ENCODE measurements at regions not wholly inside any gene's neighbourhood (a gene's known extent, or its start where the extent isn't known, plus 50 kb on each side); places are given as distances from the start of the nearest gene placed in this dataset.

DNA sequence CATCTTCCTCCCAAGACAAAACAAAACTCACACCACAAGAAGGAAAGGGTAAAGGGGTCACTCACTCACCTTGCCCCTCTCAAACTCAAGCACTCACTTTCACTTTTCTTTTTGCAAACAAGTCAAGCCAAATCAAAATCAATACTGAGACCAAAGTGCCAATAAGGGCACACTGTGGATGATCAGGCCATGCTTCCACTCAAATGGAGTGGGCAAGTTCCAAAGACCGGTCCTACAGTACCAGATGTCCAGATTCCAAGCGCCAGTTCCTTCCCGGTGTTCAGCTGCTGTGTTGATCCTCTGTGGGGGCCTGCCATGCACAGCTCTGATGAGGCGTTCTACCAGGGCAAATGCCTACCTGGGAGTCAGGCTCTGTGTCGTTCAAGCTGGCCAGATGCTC is 162.6 kb upstream of the GRIK2 start:
- TF ChIP-seq CTCF (IDR thresholded peaks at IDR 0.05; ENCODE audit: control extremely low read depth, extremely low read depth), result no peak
- ATAC-seq (ENCODE audit: insufficient read depth, low FRiP score) (no peak), DNase-seq (no peak)
- Histone ChIP-seq H3K27me3 (ENCODE audit: control insufficient read depth in 3 of 3, insufficient read depth in 3 of 3, low read length in 2 of 3) (no peaks in the 10 kb centered on the region), H3K36me3 (ENCODE audit: control insufficient read depth in 4 of 4, insufficient read depth in 4 of 4, low read length in 4 of 4) (no peaks in the 10 kb centered on the region), H3K9ac (ENCODE audit: insufficient read depth in 1 of 2, low read length in 2 of 2) (no peak overlapping the region), H3K9me3 (ENCODE audit: control insufficient read depth in 4 of 4, insufficient read depth in 3 of 4, low read length in 3 of 4) (peaks cover 0 to 5% (median 1%) of the 10 kb centered on the region in 4 donors), H3K4me1 (ENCODE audit: control insufficient read depth in 5 of 5, insufficient read depth in 5 of 5, low read length in 5 of 5) (no peaks in the 10 kb centered on the region), H3K27ac (ENCODE audit: low read depth in 1 of 2, low read length in 1 of 2) (no peak overlapping the region), H3K4me3 (no peak overlapping the region)
- 88 to 93% methylated on average over 5 of the region's 5 CpGs for WGBS, 2 donors

DNA sequence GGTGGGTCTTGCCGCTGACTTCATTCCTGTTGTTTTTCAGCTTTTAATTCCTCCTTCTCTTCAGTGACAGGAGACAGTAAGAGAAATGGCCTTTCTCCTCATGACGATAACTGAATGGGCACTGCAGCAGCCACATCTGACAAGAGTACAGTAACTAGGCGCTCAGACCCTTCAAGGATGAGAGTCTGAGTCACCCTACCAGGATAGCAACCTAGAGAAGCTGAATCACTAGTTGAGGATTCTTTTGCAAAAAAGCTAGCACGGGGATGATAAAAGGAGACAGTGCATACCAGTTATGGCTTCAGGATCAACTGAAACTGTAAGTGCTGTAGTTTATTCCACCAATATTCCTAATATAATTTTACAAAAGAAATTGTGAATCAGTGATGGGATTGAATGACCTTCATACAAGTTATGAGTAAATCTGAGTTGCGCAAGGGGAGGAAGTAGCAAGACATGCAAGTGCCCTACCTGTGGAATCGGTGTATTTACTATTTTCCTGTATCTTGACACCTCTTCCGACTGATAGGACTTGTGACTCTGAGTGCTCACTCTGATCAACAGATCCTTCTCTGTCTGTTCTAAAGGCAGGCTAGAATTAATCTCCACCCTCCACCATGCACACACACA is 161.8 kb upstream of the GRIK2 start:
- Histone ChIP-seq H3K9me3 (ENCODE audit: control insufficient read depth in 4 of 4, insufficient read depth in 3 of 4, low read length in 3 of 4) (peaks cover 0 to 4% (median 1%) of the 10 kb centered on the region in 4 donors), H3K36me3 (ENCODE audit: control insufficient read depth in 4 of 4, insufficient read depth in 4 of 4, low read length in 4 of 4) (no peaks in the 10 kb centered on the region), H3K4me3 (no peak overlapping the region), H3K27ac (ENCODE audit: low read depth in 1 of 2, low read length in 1 of 2) (no peak overlapping the region), H3K9ac (ENCODE audit: insufficient read depth in 1 of 2, low read length in 2 of 2) (no peak overlapping the region), H3K4me1 (ENCODE audit: control insufficient read depth in 5 of 5, insufficient read depth in 5 of 5, low read length in 5 of 5) (no peaks in the 10 kb centered on the region), H3K27me3 (ENCODE audit: control insufficient read depth in 3 of 3, insufficient read depth in 3 of 3, low read length in 2 of 3) (no peaks in the 10 kb centered on the region)
- WGBS, 2 donors, result 89 to 93% methylated on average over 7 of the region's 7 CpGs
- no peak for DNase-seq
- no peak for ATAC-seq (ENCODE audit: insufficient read depth, low FRiP score)
- no peak for TF ChIP-seq CTCF (IDR thresholded peaks at IDR 0.05; ENCODE audit: control extremely low read depth, extremely low read depth)

GRCh38 chr6:101232961-101233360 is 160.5 kb upstream of the GRIK2 start:
- Histone ChIP-seq H3K9ac (ENCODE audit: insufficient read depth in 1 of 2, low read length in 2 of 2) (no peak overlapping the region), H3K27ac (ENCODE audit: low read depth in 1 of 2, low read length in 1 of 2) (no peak overlapping the region), H3K4me1 (ENCODE audit: control insufficient read depth in 5 of 5, insufficient read depth in 5 of 5, low read length in 5 of 5) (no peaks in the 10 kb centered on the region), H3K27me3 (ENCODE audit: control insufficient read depth in 3 of 3, insufficient read depth in 3 of 3, low read length in 2 of 3) (no peaks in the 10 kb centered on the region), H3K9me3 (ENCODE audit: control insufficient read depth in 4 of 4, insufficient read depth in 3 of 4, low read length in 3 of 4) (peaks cover 0 to 2% (median under 1%) of the 10 kb centered on the region in 4 donors), H3K4me3 (no peak overlapping the region), H3K36me3 (ENCODE audit: control insufficient read depth in 4 of 4, insufficient read depth in 4 of 4, low read length in 4 of 4) (no peaks in the 10 kb centered on the region)
- no peak for TF ChIP-seq CTCF (IDR thresholded peaks at IDR 0.05; ENCODE audit: control extremely low read depth, extremely low read depth)
- ATAC-seq (ENCODE audit: insufficient read depth, low FRiP score), result no peak
- DNase-seq, result no peak

GRCh38 chr6:101236709-101237108 is 156.8 kb upstream of the GRIK2 start:
- ATAC-seq (ENCODE audit: insufficient read depth, low FRiP score), result no peak
- Histone ChIP-seq H3K9ac (ENCODE audit: insufficient read depth in 1 of 2, low read length in 2 of 2) (no peak overlapping the region), H3K27me3 (ENCODE audit: control insufficient read depth in 3 of 3, insufficient read depth in 3 of 3, low read length in 2 of 3) (no peaks in the 10 kb centered on the region), H3K4me3 (no peak overlapping the region), H3K36me3 (ENCODE audit: control insufficient read depth in 4 of 4, insufficient read depth in 4 of 4, low read length in 4 of 4) (no peaks in the 10 kb centered on the region), H3K27ac (ENCODE audit: low read depth in 1 of 2, low read length in 1 of 2) (no peak overlapping the region), H3K4me1 (ENCODE audit: control insufficient read depth in 5 of 5, insufficient read depth in 5 of 5, low read length in 5 of 5) (no peaks in the 10 kb centered on the region), H3K9me3 (ENCODE audit: control insufficient read depth in 4 of 4, insufficient read depth in 3 of 4, low read length in 3 of 4) (no peaks in the 10 kb centered on the region)
- TF ChIP-seq CTCF (IDR thresholded peaks at IDR 0.05; ENCODE audit: control extremely low read depth, extremely low read depth), result no peak
- 66 to 77% methylated on average over 4 of the region's 4 CpGs for WGBS, 2 donors
- no peak for DNase-seq
